Stimulated activated naive CD4-positive, alpha-beta T cell (primary cell): ENCODE measurements at regions not wholly inside any gene's neighbourhood (a gene's known extent, or its start where the extent isn't known, plus 50 kb on each side); places are given as distances from the start of the nearest gene placed in this dataset.

Experiments
- DNase-seq, 6 experiments: peaks; one replicate each; lab custom pipeline; 2025; lab: John Stamatoyannopoulos, UW

- no peak for DNase-seq
These were observed 251.1 kb downstream of the PAX1 start for GRCh38 chr20:21956591-21956990.

DNA sequence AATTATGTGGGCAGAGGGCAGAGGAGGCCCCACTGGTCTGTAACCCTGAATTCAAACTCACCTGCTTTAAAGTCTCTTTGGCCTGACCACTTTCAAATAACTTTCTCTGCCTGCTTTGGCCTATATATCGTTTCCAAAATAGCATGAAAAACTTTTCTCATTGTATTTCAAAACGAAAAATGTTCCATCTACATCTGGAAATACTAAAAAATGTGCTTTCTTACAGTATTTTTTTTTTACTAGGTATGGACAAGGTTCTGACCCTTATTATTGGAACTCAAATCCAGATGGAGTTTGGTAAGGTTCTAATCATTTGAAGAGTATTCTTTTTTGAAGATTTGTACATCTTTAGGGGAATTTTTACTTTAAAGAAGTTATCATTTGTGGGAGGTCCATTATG is 241.9 kb downstream of the PAX1 start:
- no peak for DNase-seq

DNA sequence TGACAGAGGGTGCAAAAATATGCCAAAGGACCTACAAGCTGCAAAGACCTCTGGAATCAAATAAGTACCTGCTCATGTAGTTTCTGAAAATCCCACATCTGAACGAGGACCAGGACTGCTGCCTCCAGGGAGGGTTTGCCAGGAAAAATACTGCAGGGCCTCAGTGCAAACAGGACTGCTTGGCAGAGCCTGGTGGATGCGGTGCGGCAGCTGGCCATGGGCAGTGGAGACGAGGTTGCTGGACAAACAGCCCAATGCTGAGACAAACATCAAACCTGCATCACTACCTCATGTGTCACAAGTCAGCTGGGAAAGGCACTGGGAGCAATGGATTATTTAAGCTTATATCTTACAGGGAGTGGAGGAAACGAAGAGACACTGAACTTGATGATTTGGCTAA is 238.8 kb downstream of the PAX1 start:
- DNase-seq, result no peak

GRCh38 chr20:21941941-21942805 is 236.7 kb downstream of the PAX1 start:
- DNase-seq, result no peak

DNA sequence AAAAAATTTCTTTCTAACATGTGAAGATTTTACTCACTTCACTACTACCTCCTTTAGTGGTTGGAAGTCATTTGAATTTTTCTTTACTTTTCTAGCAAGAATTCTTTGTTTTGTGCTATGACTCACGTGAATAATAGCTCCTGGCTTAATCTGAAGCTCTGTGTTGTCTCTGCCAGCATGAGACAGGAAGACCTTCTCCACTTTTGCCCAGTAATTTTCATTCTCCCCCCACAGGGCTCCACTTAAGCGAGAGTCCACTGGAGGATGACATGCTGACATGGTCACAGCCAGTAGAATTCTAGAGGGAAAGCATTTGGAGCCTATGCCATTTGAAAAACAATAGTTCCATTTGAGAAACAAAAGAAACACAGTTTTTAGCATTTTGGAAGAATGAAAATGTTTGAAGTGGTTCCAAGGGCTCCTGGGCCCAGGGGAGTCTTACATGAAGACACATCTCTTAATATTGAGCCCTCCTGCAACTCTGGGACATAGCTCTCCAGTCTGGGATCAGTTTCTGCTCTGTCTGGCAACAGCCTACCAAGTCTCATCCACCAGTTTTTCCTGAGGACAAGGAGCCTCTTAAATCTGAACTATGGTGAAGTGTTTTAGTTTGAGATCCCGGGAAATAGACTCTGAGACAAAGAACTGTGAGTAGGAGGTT is 231.4 kb downstream of the PAX1 start:
- DNase-seq, result no peak

- DNase-seq, result no peak
These were observed 230.8 kb downstream of the PAX1 start for GRCh38 chr20:21936261-21936660.

DNA sequence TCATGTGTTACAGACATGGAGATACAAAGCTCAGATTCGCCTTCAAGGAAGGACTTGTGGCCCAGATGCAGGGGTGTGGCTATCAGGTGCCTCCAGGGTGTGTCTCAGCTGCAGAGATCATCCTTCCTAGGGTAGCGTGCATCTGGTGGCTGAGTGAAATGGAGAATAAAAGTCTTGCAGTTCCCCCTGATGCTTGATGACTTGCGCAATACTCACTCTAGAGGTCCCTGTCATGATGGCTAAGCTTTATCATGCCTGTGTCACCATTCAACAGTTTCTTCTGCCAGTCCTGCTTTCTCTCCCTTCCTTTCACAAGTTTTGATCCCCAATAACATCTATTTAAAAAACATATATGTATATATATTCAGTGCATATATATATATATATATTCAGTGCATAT is 228.1 kb downstream of the PAX1 start:
- no peak for DNase-seq

- DNase-seq, result no peak
These were observed 215.8 kb downstream of the PAX1 start for GRCh38 chr20:21921251-21921650.

- no peak for DNase-seq
These were observed 214.7 kb downstream of the PAX1 start for GRCh38 chr20:21920211-21920610.

GRCh38 chr20:21918398-21918797 is 212.9 kb downstream of the PAX1 start:
- no peak for DNase-seq

- no peak for DNase-seq
These were observed 196.9 kb downstream of the PAX1 start for GRCh38 chr20:21902391-21902790.

DNA sequence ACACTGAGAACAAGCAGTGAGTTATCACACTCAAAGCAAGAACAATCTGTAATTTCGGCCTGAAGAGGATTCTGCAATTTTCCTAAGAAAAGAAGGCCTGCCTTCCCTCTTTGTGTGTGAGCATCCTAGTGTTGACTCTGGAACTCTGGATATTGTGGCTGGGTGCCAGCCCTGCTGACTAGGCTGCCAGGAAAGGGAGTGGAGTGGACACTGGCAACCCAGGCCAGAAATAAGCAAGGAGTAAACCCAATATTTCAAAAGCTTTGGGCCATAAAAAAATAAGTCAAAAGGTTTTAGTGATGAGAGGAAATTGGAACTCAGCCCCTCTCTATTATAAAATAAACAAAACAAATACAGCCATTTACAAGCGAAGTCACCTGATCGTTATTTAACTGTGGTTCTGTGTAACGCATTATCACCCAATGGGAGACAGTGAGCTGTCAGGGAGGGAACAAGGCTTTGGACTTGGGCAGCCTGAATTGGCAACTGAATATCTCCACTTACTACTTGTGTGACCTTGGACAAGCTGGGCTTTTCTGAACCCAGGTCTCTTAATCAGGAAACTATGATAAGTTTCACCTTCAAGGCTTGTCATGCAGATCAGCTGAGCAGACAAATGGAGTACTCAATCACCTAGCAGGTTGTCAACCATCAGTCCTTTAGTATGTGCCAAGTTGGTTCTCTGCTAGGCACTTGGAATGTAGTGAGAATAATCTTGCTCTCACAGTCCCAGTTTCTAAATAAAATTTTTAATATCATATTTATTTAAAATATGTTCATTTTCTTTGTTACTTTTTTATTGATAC is 196.2 kb downstream of the PAX1 start:
- DNase-seq, result no peak

DNA sequence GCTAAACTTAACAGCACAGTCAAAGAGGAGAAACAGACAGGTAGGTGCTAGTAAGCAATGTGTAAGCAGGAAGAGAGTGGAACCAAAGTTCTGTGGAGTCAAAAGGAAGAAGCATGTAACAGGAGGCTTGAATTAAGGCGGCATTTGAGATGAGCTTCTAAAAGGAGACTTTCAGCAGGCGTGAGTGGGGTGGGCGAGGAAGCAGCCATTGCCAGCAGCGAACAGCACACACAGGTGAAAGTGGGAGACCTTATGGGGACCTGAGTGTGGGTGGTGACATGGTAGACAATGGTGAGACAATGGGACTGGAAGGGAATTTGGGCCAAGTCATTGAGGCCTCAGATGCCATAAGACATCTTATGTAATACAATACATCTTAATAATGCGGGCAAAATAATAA is 195.0 kb downstream of the PAX1 start:
- no peak for DNase-seq

DNA sequence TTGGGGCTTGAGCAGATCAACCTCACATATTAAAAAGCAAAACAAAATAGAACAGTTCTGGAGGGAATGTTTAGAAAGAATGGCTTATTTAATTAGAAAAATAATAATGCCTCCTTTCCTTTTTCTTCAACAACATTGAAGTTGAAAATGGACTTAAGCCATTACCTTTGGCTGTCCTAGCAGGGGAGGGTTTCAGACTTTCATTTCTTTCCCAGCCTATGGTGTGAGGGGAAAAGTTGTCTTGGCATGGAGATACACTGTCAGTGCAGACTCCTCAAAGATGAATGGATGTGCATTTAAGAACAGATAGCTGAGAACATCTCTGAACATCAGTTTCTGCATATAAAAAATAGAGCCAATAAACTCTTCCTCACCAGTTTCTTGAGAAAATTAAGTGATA is 169.5 kb downstream of the PAX1 start:
- no peak for DNase-seq

GRCh38 chr20:21874127-21874526 is 168.7 kb downstream of the PAX1 start:
- no peak for DNase-seq

- DNase-seq, result no peak
These were observed 167.8 kb downstream of the PAX1 start for GRCh38 chr20:21873291-21873690.

- DNase-seq, result no peak
These were observed 162.3 kb downstream of the PAX1 start for GRCh38 chr20:21867811-21868210.

DNA sequence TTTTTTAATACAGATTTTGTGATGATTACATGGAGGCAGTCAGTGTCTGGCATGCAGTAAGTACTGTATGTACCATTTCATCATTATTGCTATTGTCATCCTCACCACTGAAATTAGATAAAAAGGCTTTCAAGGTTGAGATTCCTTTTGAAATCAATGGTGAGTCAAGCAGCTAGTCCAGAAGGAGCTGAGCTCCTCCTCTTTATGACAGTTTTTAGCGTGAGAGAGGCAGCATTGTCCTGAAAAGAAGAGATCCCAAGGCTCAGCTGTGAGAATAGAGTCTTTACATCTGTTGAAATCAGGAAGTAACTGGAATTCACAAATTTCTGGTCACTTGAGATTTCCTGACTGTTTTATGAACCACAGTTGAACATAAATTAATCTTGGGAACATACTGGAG is 161.9 kb downstream of the PAX1 start:
- no peak for DNase-seq

- DNase-seq, result no peak
These were observed 157.5 kb downstream of the PAX1 start for GRCh38 chr20:21862956-21863355.

DNA sequence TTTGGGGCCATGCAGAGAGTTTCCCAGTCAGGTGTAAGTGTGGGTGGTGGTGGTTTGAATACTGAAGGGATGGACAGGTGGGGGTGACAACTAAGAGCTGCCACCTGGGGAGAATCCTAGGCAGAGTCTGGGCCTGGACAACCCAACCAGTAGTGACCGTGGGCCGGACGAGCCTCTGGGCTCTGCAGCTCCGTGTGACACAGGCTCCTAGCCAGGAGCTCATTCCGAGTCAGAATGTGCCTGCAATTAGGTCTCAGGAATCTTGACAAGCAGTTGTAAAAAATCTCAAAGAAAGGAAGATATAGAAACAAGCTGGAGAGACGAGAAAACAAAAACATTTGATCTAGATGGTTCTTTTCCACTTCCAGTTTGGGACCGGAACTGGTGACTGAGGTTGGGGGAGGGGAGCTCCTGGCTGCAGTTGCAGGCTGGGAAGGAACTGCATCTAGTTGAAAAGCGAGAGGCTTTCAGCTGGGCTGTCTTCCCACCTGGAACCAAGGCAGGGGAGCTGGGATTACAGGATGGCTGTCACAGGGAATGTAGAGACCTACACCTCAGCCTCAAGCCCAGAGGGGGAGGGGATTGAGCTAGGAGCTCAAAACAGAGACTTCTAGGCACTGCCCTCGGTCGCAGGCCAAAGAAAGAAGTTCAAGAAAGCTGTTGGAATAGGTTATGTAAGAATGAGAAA is 156.9 kb downstream of the PAX1 start:
- no peak for DNase-seq

- DNase-seq, result no peak
These were observed 135.5 kb downstream of the PAX1 start for GRCh38 chr20:21840991-21841390.

DNA sequence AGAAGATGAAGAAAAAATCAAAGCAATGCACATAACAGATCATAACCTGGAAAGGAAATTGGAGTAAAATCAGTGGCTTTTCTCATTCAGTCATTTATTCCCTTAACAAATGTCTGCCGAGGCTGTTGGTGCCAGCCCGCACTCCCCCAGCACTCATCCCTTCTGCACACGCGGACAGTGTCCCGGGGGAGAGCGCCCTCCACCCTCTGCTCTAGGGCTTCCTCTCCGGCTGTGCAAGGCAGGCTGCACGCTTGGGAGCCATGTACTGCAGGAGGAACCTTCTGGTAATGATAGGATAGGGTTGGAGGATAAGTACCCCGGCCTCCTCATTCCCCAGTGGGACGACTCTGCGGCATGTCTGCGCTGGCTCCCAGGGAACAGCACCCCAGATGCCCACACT is 134.5 kb downstream of the PAX1 start:
- no peak for DNase-seq
